Loucy (cell line): ENCODE measurements at regions not wholly inside any gene's neighbourhood (a gene's known extent, or its start where the extent isn't known, plus 50 kb on each side); places are given as distances from the start of the nearest gene placed in this dataset.

ENCODE experiments used
- CTCF ChIP-seq: fragments of 200-600 bp; sonication (generic); conservative IDR thresholded peaks from 2 replicates; pipeline ENCODE4 v1.5.1; 2014; ENCODE audit warnings: mild to moderate bottlenecking, antibody characterized with exemption, low read length
- EZH2phosphoT487 ChIP-seq: fragments of 200-600 bp; IDR thresholded peaks from 2 replicates; pipeline ENCODE4 v1.6.1; 2018; ENCODE audit warnings: antibody characterized with exemption, mild to moderate bottlenecking, moderate library complexity, borderline replicate concordance

GRCh38 chrX:30997411-30997810, 74.4 kb downstream of the FTHL17 start:
- TF ChIP-seq CTCF (no peak), EZH2phosphoT487 (no peak)
